HEK293 (cell line): ENCODE measurements at regions not wholly inside any gene's neighbourhood (a gene's known extent, or its start where the extent isn't known, plus 50 kb on each side); places are given as distances from the start of the nearest gene placed in this dataset.

Experiments
- CTCF ChIA-PET: fragments of 350-600 bp; formaldehyde crosslinking; extraction: SDS; loops from one replicate; lab custom pipeline; 2021; ENCODE audit warnings: antibody characterized with exemption; lab: Yijun Ruan, JAX
- POLR2A ChIA-PET: fragments of 300-600 bp; formaldehyde crosslinking; extraction: SDS; loops from one replicate; lab custom pipeline; 2020; ENCODE audit warnings: antibody characterized with exemption, inconsistent platforms; lab: Yijun Ruan, JAX
- H3K27ac ChIP-seq: fragments of 200-500 bp; sonication (Bioruptor generic); 2 replicates; pipeline ENCODE4 v1.5.1; 2014; ENCODE audit warnings: low read depth, low read length, control low read depth, inconsistent platforms; ENCODE audit errors: extremely low read depth
- H3K36me3 ChIP-seq, 2 experiments: fragments of 200-500 bp in 1 of 2; sonication (Bioruptor generic) in 1 of 2; 1 replicate in 1 of 2; 2 replicates in 1 of 2; pipeline ENCODE4 v1.5.1; 2014 to 2017; ENCODE audit warnings: inconsistent platforms in 2 of 2, low read length in 2 of 2; ENCODE audit not compliant: control insufficient read depth in 2 of 2, insufficient read depth in 1 of 2
- H3K4me1 ChIP-seq: fragments of 200-500 bp; sonication (Bioruptor generic); 2 replicates; pipeline ENCODE4 v1.5.1; 2014; ENCODE audit warnings: mild to moderate bottlenecking, low read length, inconsistent platforms; ENCODE audit not compliant: control insufficient read depth, insufficient read depth
- H3K4me3 ChIP-seq: 2 replicates; pipeline ENCODE4 v1.5.1; 2011; ENCODE audit warnings: low read depth, mild to moderate bottlenecking, control low read depth, low read length, moderate library complexity
- H3K9me3 ChIP-seq: fragments of 200-500 bp; sonication (Bioruptor generic); 2 replicates; pipeline ENCODE4 v1.5.1; 2014; ENCODE audit warnings: low read depth, low read length, inconsistent platforms; ENCODE audit not compliant: control insufficient read depth, insufficient read depth
- CTCF ChIP-seq: fragments of 450-650 bp; formaldehyde crosslinking; IDR thresholded peaks from 2 replicates; pipeline ENCODE4 v1.5.1; 2016; ENCODE audit warnings: missing biosample characterization, missing genetic modification characterization
- SALL2 ChIP-seq: fragments of 450-650 bp; formaldehyde crosslinking; IDR thresholded peaks from 2 replicates; pipeline ENCODE4 v1.5.0; 2017; ENCODE audit warnings: missing biosample characterization, mild to moderate bottlenecking, missing genetic modification characterization, borderline replicate concordance
- SCRT1 ChIP-seq: fragments of 450-650 bp; formaldehyde crosslinking; IDR thresholded peaks from 2 replicates; pipeline ENCODE4 v1.5.1; 2016; ENCODE audit warnings: missing biosample characterization, missing genetic modification characterization, borderline replicate concordance
- ZBTB1 ChIP-seq: fragments of 450-650 bp; formaldehyde crosslinking; IDR thresholded peaks from 2 replicates; pipeline ENCODE4 v1.5.1; 2016; ENCODE audit warnings: missing biosample characterization, missing genetic modification characterization
- ZNF169 ChIP-seq: fragments of 450-650 bp; formaldehyde crosslinking; IDR thresholded peaks from 2 replicates; pipeline ENCODE4 v1.5.1; 2016; ENCODE audit warnings: missing biosample characterization, missing genetic modification characterization
- ZNF175 ChIP-seq: fragments of 450-650 bp; formaldehyde crosslinking; IDR thresholded peaks from 2 replicates; pipeline ENCODE4 v1.5.1; 2016; ENCODE audit warnings: missing biosample characterization, missing genetic modification characterization
- ZNF214 ChIP-seq: fragments of 450-650 bp; formaldehyde crosslinking; IDR thresholded peaks from 2 replicates; pipeline ENCODE4 v1.5.1; 2017; ENCODE audit warnings: missing biosample characterization, mild to moderate bottlenecking, missing genetic modification characterization, borderline replicate concordance
- ZNF248 ChIP-seq: fragments of 450-650 bp; formaldehyde crosslinking; IDR thresholded peaks from 2 replicates; pipeline ENCODE4 v1.5.1; 2017; ENCODE audit warnings: missing biosample characterization, missing genetic modification characterization
- ZNF274 ChIP-seq, 2 experiments: fragments of 200-500 bp in 1 of 2; fragments of 450-650 bp in 1 of 2; sonication (Bioruptor generic) in 1 of 2; formaldehyde crosslinking in 1 of 2; IDR thresholded peaks; 2 replicates each; pipeline versions ENCODE4 v1.5.1 to v1.6.1; 2014 to 2016; ENCODE audit warnings: borderline replicate concordance in 1 of 2, inconsistent platforms in 1 of 2, low read length in 1 of 2, missing biosample characterization in 1 of 2, missing genetic modification characterization in 1 of 2
- ZNF366 ChIP-seq: fragments of 450-650 bp; formaldehyde crosslinking; conservative IDR thresholded peaks from 2 replicates; pipeline ENCODE4 v1.5.1; 2016; ENCODE audit warnings: missing biosample characterization, missing genetic modification characterization
- ZNF394 ChIP-seq: fragments of 450-650 bp; formaldehyde crosslinking; IDR thresholded peaks from 2 replicates; pipeline ENCODE4 v1.5.1; 2016; ENCODE audit warnings: missing biosample characterization, missing genetic modification characterization, mild to moderate bottlenecking, moderate library complexity, borderline replicate concordance
- ZNF473 ChIP-seq: fragments of 450-650 bp; formaldehyde crosslinking; IDR thresholded peaks from 2 replicates; pipeline ENCODE4 v1.5.1; 2017; ENCODE audit warnings: missing biosample characterization, missing genetic modification characterization
- ZNF48 ChIP-seq: fragments of 450-650 bp; formaldehyde crosslinking; IDR thresholded peaks from 2 replicates; pipeline ENCODE4 v1.5.1; 2016; ENCODE audit warnings: missing biosample characterization, missing genetic modification characterization
- ZNF521 ChIP-seq: fragments of 450-650 bp; formaldehyde crosslinking; IDR thresholded peaks from 2 replicates; pipeline ENCODE4 v1.5.1; 2017; ENCODE audit warnings: missing biosample characterization, mild to moderate bottlenecking, missing genetic modification characterization
- ZNF624 ChIP-seq: fragments of 450-650 bp; formaldehyde crosslinking; IDR thresholded peaks from 2 replicates; pipeline ENCODE4 v1.5.1; 2017; ENCODE audit warnings: missing biosample characterization, missing genetic modification characterization
- ZNF747 ChIP-seq: fragments of 450-650 bp; formaldehyde crosslinking; IDR thresholded peaks from 2 replicates; pipeline ENCODE4 v1.5.1; 2016; ENCODE audit warnings: missing biosample characterization, missing genetic modification characterization
- TF ChIP-seq, protein P1 (sequence below): fragments of 450-650 bp; formaldehyde crosslinking; IDR thresholded peaks from 2 replicates; pipeline ENCODE4 v1.5.1; 2017; ENCODE audit warnings: missing biosample characterization, missing genetic modification characterization
- TF ChIP-seq, protein P2 (sequence below): fragments of 450-650 bp; formaldehyde crosslinking; IDR thresholded peaks from 2 replicates; pipeline ENCODE4 v1.5.1; 2016; ENCODE audit warnings: missing biosample characterization, missing genetic modification characterization
- TF ChIP-seq, protein P3 (sequence below): fragments of 450-650 bp; formaldehyde crosslinking; IDR thresholded peaks from 2 replicates; pipeline ENCODE4 v1.5.1; 2016; ENCODE audit warnings: missing biosample characterization, missing genetic modification characterization

DNA sequence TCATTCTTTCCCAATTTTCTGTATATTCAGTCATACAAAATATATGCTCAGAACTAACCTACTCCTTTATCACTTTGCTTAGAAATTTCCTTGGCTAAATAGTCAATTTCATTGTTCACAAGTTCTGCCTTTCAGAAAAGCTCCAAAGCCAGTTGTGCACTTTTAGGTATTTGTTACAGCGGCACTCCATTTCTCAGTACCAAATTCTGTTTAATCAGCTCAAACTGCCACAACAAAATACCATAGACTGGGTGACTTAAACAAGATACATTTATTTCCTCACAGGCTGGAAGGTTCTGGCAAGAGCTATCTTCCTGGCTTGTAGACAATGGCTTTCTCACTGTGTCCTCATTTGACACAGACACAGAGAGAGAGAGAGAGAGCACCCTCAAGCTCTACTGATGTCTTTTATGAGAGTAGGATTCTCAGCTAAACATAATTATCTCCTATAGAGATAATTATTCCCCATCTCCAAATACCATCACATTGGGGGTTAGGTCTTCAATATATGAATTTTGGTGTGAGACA, 188.8 kb upstream of the FSTL5 start:
- no peak overlapping the region for H3K27ac ChIP-seq
- no peak for TF ChIP-seq ZNF248
- TF ChIP-seq, all 188 proteins: peak for 0
- Histone ChIP-seq H3K9me3 (no peaks in the 10 kb centered on the region), H3K36me3 (no peaks in the 10 kb centered on the region), H3K4me1 (no peaks in the 10 kb centered on the region), H3K4me3 (no peak overlapping the region)
- CTCF ChIA-PET: no interaction called here
- POLR2A ChIA-PET: no interaction called here

DNA sequence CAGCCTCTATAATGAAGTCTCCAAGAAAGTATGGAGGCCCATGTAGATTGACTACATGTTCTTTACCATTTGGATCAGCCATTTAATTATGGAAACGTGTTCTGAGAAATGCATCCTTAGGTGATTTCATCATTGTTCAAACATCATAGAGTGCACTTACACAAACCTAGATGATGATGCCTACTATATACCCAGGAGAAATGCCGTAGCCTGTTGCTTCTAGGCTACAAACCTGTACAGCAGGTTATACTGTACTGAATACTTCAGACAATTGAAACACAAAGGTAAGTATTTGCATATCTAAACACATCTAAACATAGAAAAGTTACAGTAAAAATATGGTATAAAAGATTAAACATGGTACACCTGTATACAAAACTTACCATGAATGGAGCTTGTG, 186.5 kb upstream of the FSTL5 start:
- Histone ChIP-seq H3K4me1 (no peaks in the 10 kb centered on the region), H3K36me3 (no peaks in the 10 kb centered on the region), H3K27ac (no peak overlapping the region), H3K9me3 (no peaks in the 10 kb centered on the region), H3K4me3 (no peak overlapping the region)
- TF ChIP-seq ZNF175 (tag by site-specific recombination): no peak
- ChIA-PET CTCF (no interaction called here), POLR2A (no interaction called here)

DNA sequence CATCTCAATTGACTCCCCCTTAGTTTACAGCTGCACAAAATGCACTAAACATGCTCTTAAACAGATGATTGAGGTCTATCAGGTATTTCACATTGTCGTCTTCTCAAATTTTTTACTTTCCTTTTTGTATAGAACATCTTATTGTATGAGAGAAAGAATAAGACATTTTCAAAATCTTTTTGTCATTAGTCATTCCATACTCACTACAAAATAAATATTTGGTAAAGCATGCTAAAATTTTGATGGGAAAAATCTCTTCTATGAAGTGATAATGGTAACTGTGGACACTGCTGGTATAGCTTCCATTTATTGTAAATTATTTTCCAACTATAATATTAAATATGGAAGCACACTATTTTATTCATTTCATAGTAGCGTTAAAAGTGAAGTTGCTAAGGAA, 185.6 kb upstream of the FSTL5 start:
- Histone ChIP-seq H3K4me1 (no peaks in the 10 kb centered on the region), H3K27ac (no peak overlapping the region), H3K4me3 (no peak overlapping the region), H3K36me3 (no peaks in the 10 kb centered on the region), H3K9me3 (no peaks in the 10 kb centered on the region)
- ChIA-PET CTCF (no interaction called here), POLR2A (no interaction called here)
- TF ChIP-seq CTCF (tag by site-specific recombination) (no peak), ZNF366 (no peak), ZNF394 (tag by site-specific recombination) (no peak), ZNF169 (tag by site-specific recombination) (no peak), ZNF214 (tag by site-specific recombination) (no peak), ZNF274 (IDR thresholded peaks at IDR 0.05; ENCODE audit: low read length) (no peak), ZNF274 (tag by site-specific recombination; IDR thresholded peaks at IDR 0.05; ENCODE audit: borderline replicate concordance) (no peak), ZNF521 (tag by site-specific recombination) (no peak), ZNF624 (no peak), ZNF747 (tag by site-specific recombination) (no peak), SALL2 (tag by site-specific recombination) (no peak), ZNF473 (tag by site-specific recombination) (no peak), ZBTB1 (tag by site-specific recombination) (no peak), SCRT1 (tag by site-specific recombination) (no peak), ZNF48 (tag by site-specific recombination) (no peak)
- TF ChIP-seq, protein P1, sequence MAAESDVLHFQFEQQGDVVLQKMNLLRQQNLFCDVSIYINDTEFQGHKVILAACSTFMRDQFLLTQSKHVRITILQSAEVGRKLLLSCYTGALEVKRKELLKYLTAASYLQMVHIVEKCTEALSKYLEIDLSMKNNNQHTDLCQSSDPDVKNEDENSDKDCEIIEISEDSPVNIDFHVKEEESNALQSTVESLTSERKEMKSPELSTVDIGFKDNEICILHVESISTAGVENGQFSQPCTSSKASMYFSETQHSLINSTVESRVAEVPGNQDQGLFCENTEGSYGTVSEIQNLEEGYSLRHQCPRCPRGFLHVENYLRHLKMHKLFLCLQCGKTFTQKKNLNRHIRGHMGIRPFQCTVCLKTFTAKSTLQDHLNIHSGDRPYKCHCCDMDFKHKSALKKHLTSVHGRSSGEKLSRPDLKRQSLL: no peak
- TF ChIP-seq, protein P2, sequence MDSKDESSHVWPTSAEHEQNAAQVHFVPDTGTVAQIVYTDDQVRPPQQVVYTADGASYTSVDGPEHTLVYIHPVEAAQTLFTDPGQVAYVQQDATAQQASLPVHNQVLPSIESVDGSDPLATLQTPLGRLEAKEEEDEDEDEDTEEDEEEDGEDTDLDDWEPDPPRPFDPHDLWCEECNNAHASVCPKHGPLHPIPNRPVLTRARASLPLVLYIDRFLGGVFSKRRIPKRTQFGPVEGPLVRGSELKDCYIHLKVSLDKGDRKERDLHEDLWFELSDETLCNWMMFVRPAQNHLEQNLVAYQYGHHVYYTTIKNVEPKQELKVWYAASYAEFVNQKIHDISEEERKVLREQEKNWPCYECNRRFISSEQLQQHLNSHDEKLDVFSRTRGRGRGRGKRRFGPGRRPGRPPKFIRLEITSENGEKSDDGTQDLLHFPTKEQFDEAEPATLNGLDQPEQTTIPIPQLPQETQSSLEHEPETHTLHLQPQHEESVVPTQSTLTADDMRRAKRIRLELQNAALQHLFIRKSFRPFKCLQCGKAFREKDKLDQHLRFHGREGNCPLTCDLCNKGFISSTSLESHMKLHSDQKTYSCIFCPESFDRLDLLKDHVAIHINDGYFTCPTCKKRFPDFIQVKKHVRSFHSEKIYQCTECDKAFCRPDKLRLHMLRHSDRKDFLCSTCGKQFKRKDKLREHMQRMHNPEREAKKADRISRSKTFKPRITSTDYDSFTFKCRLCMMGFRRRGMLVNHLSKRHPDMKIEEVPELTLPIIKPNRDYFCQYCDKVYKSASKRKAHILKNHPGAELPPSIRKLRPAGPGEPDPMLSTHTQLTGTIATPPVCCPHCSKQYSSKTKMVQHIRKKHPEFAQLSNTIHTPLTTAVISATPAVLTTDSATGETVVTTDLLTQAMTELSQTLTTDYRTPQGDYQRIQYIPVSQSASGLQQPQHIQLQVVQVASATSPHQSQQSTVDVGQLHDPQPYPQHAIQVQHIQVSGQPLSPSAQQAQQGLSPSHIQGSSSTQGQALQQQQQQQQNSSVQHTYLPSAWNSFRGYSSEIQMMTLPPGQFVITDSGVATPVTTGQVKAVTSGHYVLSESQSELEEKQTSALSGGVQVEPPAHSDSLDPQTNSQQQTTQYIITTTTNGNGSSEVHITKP (tag by site-specific recombination): no peak
- TF ChIP-seq, protein P3, sequence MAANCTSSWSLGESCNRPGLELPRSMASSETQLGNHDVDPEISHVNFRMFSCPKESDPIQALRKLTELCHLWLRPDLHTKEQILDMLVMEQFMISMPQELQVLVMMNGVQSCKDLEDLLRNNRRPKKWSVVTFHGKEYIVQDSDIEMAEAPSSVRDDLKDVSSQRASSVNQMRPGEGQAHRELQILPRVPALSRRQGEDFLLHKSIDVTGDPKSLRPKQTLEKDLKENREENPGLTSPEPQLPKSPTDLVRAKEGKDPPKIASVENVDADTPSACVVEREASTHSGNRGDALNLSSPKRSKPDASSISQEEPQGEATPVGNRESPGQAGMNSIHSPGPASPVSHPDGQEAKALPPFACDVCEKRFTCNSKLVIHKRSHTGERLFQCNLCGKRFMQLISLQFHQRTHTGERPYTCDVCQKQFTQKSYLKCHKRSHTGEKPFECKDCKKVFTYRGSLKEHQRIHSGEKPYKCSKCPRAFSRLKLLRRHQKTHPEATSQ (tag by site-specific recombination): no peak
